A549 (cell line): ENCODE measurements at regions not wholly inside any gene's neighbourhood (a gene's known extent, or its start where the extent isn't known, plus 50 kb on each side); places are given as distances from the start of the nearest gene placed in this dataset.

Experiments
- FOSL2 ChIP-seq, 2 experiments: fragments of 450-650 bp in 1 of 2; fragments of >200 bp in 1 of 2; sonication (Bioruptor Twin) in 1 of 2; formaldehyde crosslinking; IDR thresholded peaks; 2 replicates each; pipeline versions ENCODE4 v1.5.0 to v1.6.1; 2016 to 2020; ENCODE audit warnings: mild to moderate bottlenecking in 1 of 2, moderate library complexity in 1 of 2
- HDAC2 ChIP-seq: fragments of 200-600 bp; sonication (generic); IDR thresholded peaks from 2 replicates; pipeline ENCODE4 v1.6.1; 2016
- small RNA-seq, 6 experiments: library from RNA; depleted of rRNA; stranded (forward); fragments of <200 nt; gene quantifications; one replicate each; pipeline ENCODE3, GENCODE V24; 2012
- TF ChIP-seq, protein P1 (sequence below): IDR thresholded peaks from 2 replicates; pipeline ENCODE4 v1.6.1; 2012; ENCODE audit warnings: low read depth, borderline replicate concordance

DNA sequence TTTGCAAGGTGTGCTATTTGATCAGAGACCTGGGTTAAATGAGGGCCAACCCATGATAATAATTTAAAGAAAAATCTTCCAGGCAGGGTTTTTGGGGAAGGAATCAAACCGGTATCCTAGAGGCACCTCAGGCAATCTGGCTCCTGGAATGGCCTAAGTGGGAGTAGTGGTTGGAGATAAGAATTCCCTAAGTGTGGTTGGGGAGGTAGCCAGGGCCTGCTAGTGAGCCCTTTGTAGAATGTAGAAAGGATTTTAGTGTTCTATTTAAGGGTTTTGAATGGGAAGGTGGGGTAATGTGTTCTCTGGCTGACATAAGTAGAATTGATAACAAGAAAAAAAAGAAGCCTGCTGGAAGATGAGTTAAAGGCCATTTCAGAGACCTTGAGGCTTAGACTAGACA lies 422.2 kb downstream of the XIRP2 start (continued):
- TF ChIP-seq, protein P1, sequence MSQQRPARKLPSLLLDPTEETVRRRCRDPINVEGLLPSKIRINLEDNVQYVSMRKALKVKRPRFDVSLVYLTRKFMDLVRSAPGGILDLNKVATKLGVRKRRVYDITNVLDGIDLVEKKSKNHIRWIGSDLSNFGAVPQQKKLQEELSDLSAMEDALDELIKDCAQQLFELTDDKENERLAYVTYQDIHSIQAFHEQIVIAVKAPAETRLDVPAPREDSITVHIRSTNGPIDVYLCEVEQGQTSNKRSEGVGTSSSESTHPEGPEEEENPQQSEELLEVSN: no peak
- no peak for TF ChIP-seq FOSL2 (IDR thresholded peaks at IDR 0.05)
- TF ChIP-seq FOSL2 (CRISPR knock-in tag; IDR thresholded peaks at IDR 0.05): no peak
- no peak for TF ChIP-seq HDAC2

Small RNA genes in the stretch of these regions (small RNA-seq; reads per million reads assigned to genes)
- 0 reads per million in 6 experiments for gene RNU7-148P
